Sigmoid colon (tissue), 4 donors: ENCODE measurements at regions not wholly inside any gene's neighbourhood (a gene's known extent, or its start where the extent isn't known, plus 50 kb on each side); places are given as distances from the start of the nearest gene placed in this dataset.
"Not testable (repeated sequence)": the region's sequence is repeated elsewhere in the genome, so short reads cannot be mapped to it uniquely, and the experiment has no call there.

Experiments used
- CTCF ChIP-seq, 4 experiments: fragments of 450-650 bp in 3 of 4; fragments of 200-600 bp in 1 of 4; IDR thresholded peaks; one replicate each; pipeline ENCODE4 v1.5.1; 2016 to 2019; ENCODE audit warnings: antibody characterized with exemption in 4 of 4, mild to moderate bottlenecking in 3 of 4, moderate library complexity in 2 of 4
- EP300 ChIP-seq, 4 donors: sonication (generic); formaldehyde crosslinking; IDR thresholded peaks; one replicate each; pipeline ENCODE4 v1.6.1; 2017; ENCODE audit warnings: antibody characterized with exemption in 4 of 4
- POLR2A ChIP-seq, 2 donors: fragments of 450-650 bp; IDR thresholded peaks; one replicate each; pipeline ENCODE4 v1.6.1; 2016; ENCODE audit warnings: antibody characterized with exemption in 2 of 2, mild to moderate bottlenecking in 2 of 2, moderate library complexity in 2 of 2
- POLR2AphosphoS5 ChIP-seq, 4 donors: sonication (generic); formaldehyde crosslinking; IDR thresholded peaks; one replicate each; pipeline ENCODE4 v1.6.1; 2017; ENCODE audit warnings: antibody characterized with exemption in 4 of 4

DNA sequence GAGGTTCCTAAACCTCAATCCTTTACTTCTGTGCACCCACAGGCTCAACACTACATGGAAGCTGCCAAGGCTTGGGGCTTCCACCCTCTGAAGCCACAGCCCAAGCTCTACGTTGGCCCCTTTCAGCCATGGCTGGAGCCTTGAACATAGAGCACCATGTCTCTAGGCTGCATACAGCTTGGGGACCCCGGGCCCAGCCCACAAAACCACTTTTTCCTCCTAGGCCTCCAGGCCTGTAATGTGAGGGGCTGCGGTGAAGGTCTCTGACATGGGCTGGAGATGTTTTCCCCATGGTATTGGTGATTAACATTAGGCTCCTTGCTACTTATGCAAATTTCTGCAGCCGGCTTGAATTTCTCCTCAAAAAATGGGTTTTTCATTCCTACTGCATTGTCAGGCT is 179.4 kb upstream of the C21orf91 start:
- TF ChIP-seq CTCF, POLR2A, EP300, POLR2AphosphoS5 (IDR thresholded peaks at IDR 0.05): not testable (repeated sequence)
